ENCODE measurements at regions not wholly inside any gene's neighbourhood (a gene's known extent, or its start where the extent isn't known, plus 50 kb on each side); places are given as distances from the start of the nearest gene placed in this dataset.

- no peak overlapping the region for H3K9ac ChIP-seq (ENCODE audit: control insufficient read depth, extremely low read depth, insufficient read depth, low read length)
- no peak for FAIRE-seq
- dilution Hi-C loops (cut with MboI; ENCODE audit: extremely low pct_ligation_motif_present, low sequenced_read_pairs), result no loop called here
Observed at GRCh38 chr12:22876262-22876661, 251.3 kb downstream of the ETNK1 start.

GRCh38 chr12:22879203-22879602 lies 254.2 kb downstream of the ETNK1 start:
- Histone ChIP-seq H3K4me1 (ENCODE audit: control insufficient read depth, extremely low read depth, insufficient read depth, low read length) (no peaks in the 10 kb centered on the region), H3K4me2 (ENCODE audit: control insufficient read depth, extremely low read depth, insufficient read depth, low read depth, low read length) (no peak overlapping the region), H3K27ac (ENCODE audit: control insufficient read depth, insufficient read depth, low read length) (no peak overlapping the region), H2AFZ (ENCODE audit: control insufficient read depth, low read length) (no peak overlapping the region), H3K79me2 (ENCODE audit: control insufficient read depth, insufficient read depth, low read length) (no peaks in the 10 kb centered on the region), H3K36me3 (ENCODE audit: control insufficient read depth in 2 of 2, extremely low read depth in 1 of 2, insufficient read depth in 2 of 2, low read length in 2 of 2) (no peaks in the 10 kb centered on the region), H3K27me3 (ENCODE audit: control insufficient read depth, extremely low read depth, insufficient read depth, low read length) (no peaks in the 10 kb centered on the region), H3K9me3 (ENCODE audit: control insufficient read depth, low read depth, low read length) (no peaks in the 10 kb centered on the region), H3K9ac (ENCODE audit: control insufficient read depth, extremely low read depth, insufficient read depth, low read length) (no peak overlapping the region), H4K20me1 (ENCODE audit: control insufficient read depth, extremely low read depth, insufficient read depth, low read length) (no peaks in the 10 kb centered on the region), H3K9me1 (ENCODE audit: control insufficient read depth, extremely low read depth, insufficient read depth, low read length) (no peaks in the 10 kb centered on the region), H3K4me3 (ENCODE audit: control insufficient read depth in 2 of 3, extremely low read depth in 1 of 3, insufficient read depth in 2 of 3, low read depth in 1 of 3, low read length in 3 of 3) (no peak overlapping the region)
- no peak for DNase-seq (ENCODE audit: low read depth, low spot score)
- no peak for TF ChIP-seq CTCF (optimal IDR thresholded peaks at IDR 0.05 in 1 of 3, IDR thresholded peaks at IDR 0.05 in 1 of 3, conservative IDR thresholded peaks at IDR 0.05 in 1 of 3; ENCODE audit: extremely low read depth in 1 of 3, insufficient read depth in 2 of 3, low read length in 3 of 3)
- TF ChIP-seq EZH2 (IDR thresholded peaks at IDR 0.05; ENCODE audit: low read length), result no peak
- dilution Hi-C loops (cut with MboI; ENCODE audit: extremely low pct_ligation_motif_present, low sequenced_read_pairs), result no loop called here
- no peak for FAIRE-seq

More at GRCh38 chr12:22876262-22876661, 251.3 kb downstream of the ETNK1 start:
- H3K9me1 ChIP-seq (ENCODE audit: control insufficient read depth, extremely low read depth, insufficient read depth, low read length), result no peaks in the 10 kb centered on the region
- no peaks in the 10 kb centered on the region for H3K4me1 ChIP-seq (ENCODE audit: control insufficient read depth, extremely low read depth, insufficient read depth, low read length)
- no peaks in the 10 kb centered on the region for H3K79me2 ChIP-seq (ENCODE audit: control insufficient read depth, insufficient read depth, low read length)
- no peaks in the 10 kb centered on the region for H4K20me1 ChIP-seq (ENCODE audit: control insufficient read depth, extremely low read depth, insufficient read depth, low read length)
- H3K27ac ChIP-seq (ENCODE audit: control insufficient read depth, insufficient read depth, low read length), result no peak overlapping the region
- H3K4me3 ChIP-seq (ENCODE audit: control insufficient read depth in 2 of 3, extremely low read depth in 1 of 3, insufficient read depth in 2 of 3, low read depth in 1 of 3, low read length in 3 of 3), result no peak overlapping the region
- no peaks in the 10 kb centered on the region for H3K9me3 ChIP-seq (ENCODE audit: control insufficient read depth, low read depth, low read length)
- no peak for DNase-seq (ENCODE audit: low read depth, low spot score)
- H3K27me3 ChIP-seq (ENCODE audit: control insufficient read depth, extremely low read depth, insufficient read depth, low read length), result no peaks in the 10 kb centered on the region
- no peaks in the 10 kb centered on the region for H3K36me3 ChIP-seq (ENCODE audit: control insufficient read depth in 2 of 2, extremely low read depth in 1 of 2, insufficient read depth in 2 of 2, low read length in 2 of 2)
- H3K4me2 ChIP-seq (ENCODE audit: control insufficient read depth, extremely low read depth, insufficient read depth, low read depth, low read length), result no peak overlapping the region
- TF ChIP-seq EZH2 (IDR thresholded peaks at IDR 0.05; ENCODE audit: low read length), result no peak
- TF ChIP-seq CTCF (optimal IDR thresholded peaks at IDR 0.05 in 1 of 3, IDR thresholded peaks at IDR 0.05 in 1 of 3, conservative IDR thresholded peaks at IDR 0.05 in 1 of 3; ENCODE audit: extremely low read depth in 1 of 3, insufficient read depth in 2 of 3, low read length in 3 of 3), result no peak
- no peak overlapping the region for H2AFZ ChIP-seq (ENCODE audit: control insufficient read depth, low read length)

Data from keratinocyte (primary cell).